ENCODE measurements at regions not wholly inside any gene's neighbourhood (a gene's known extent, or its start where the extent isn't known, plus 50 kb on each side); places are given as distances from the start of the nearest gene placed in this dataset.

DNA sequence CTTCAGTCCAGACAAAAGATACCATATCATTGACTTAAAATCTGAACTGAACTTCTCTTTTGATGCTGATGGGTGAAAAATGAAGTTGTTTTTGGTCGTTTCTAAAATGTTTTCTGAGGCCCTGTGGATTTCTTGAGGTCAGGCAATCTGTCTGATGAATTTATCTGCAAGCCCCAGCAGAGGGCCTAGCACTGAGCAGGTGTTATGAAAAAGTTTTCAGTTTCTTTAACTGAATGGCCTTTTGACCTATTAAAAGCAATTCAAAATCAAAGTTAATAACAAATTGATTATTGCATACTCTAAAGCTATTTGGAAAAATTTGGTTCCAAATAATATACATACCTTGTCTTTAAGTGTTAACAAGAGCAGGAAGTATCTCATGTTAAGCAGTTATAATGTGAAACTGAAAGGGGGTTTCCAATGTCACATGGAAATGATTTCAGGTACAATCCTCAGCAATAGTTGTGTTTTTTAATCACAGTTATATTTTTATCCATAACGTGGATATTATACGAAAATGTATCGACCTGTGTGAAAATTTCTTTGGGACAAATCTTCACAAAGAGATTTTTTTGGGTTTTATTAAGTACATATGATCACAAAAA is 285.0 kb downstream of the SPANXN1 start:
- Mint-ChIP-seq H3K4me3 (no peak overlapping the region), H3K36me3 (no peaks in the 10 kb centered on the region), H3K9me3 (no peaks in the 10 kb centered on the region), H3K4me1 (ENCODE audit: unreplicated experiment) (no peaks in the 10 kb centered on the region), H3K27ac (no peak overlapping the region), H3K27me3 (no peaks in the 10 kb centered on the region)
- no peak for DNase-seq (ENCODE audit: extremely low spot score, unreplicated experiment)
- TF ChIP-seq, protein P1, sequence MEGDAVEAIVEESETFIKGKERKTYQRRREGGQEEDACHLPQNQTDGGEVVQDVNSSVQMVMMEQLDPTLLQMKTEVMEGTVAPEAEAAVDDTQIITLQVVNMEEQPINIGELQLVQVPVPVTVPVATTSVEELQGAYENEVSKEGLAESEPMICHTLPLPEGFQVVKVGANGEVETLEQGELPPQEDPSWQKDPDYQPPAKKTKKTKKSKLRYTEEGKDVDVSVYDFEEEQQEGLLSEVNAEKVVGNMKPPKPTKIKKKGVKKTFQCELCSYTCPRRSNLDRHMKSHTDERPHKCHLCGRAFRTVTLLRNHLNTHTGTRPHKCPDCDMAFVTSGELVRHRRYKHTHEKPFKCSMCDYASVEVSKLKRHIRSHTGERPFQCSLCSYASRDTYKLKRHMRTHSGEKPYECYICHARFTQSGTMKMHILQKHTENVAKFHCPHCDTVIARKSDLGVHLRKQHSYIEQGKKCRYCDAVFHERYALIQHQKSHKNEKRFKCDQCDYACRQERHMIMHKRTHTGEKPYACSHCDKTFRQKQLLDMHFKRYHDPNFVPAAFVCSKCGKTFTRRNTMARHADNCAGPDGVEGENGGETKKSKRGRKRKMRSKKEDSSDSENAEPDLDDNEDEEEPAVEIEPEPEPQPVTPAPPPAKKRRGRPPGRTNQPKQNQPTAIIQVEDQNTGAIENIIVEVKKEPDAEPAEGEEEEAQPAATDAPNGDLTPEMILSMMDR (conservative IDR thresholded peaks at IDR 0.05): no peak

DNA sequence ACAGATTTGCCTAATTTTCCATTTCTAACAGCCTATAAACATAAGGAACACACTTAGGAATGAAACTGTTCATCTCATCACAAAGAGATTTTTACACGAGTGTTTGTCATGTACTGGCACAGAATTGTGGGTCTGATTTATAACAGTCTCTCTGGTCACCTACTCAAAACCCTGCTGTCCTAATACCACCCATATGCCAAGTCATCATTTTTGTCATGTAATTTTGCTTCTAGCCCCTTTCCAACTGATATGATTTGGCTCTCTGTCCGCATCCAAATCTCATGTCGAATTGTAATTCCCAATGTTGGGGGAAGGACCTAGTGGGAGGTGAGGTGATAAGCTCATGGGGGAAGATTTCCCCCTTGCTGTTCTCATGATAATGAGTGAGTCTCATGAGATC is 284.1 kb upstream of the SLITRK2 start:
- H3K9me3 Mint-ChIP-seq: no peaks in the 10 kb centered on the region

DNA sequence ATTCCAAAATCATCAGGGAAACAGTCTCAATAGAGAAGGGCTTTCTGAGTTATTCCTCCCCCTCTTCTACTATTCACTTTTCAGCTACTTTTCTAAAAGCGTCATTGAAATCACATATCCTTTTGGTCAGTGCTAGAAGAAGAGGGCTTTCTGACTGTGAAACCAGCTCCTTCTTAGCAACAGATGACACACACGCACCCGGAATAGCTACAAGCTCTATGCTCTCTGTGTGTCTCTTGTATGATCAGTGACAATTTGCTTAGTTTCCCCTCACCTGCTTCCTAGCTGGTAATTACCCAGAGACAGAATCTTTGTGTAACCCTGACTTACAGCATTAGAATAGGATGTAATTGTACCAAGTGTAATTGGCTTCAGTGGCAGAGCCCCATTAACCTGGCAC is 268.1 kb upstream of the SLITRK2 start:
- DNase-seq (ENCODE audit: extremely low spot score, unreplicated experiment): no peak
- no peaks in the 10 kb centered on the region for H3K36me3 Mint-ChIP-seq
- TF ChIP-seq, protein P1 (conservative IDR thresholded peaks at IDR 0.05): no peak
- no peaks in the 10 kb centered on the region for H3K4me1 Mint-ChIP-seq (ENCODE audit: unreplicated experiment)
- no peaks in the 10 kb centered on the region for H3K27me3 Mint-ChIP-seq
- no peak overlapping the region for H3K4me3 Mint-ChIP-seq
- H3K9me3 Mint-ChIP-seq: no peaks in the 10 kb centered on the region
- no peak overlapping the region for H3K27ac Mint-ChIP-seq

More for the DNA sequence above, 284.1 kb upstream of the SLITRK2 start:
- Mint-ChIP-seq H3K27me3 (no peaks in the 10 kb centered on the region), H3K4me1 (ENCODE audit: unreplicated experiment) (no peaks in the 10 kb centered on the region), H3K4me3 (no peak overlapping the region), H3K27ac (no peak overlapping the region), H3K36me3 (no peaks in the 10 kb centered on the region)
- no peak for DNase-seq (ENCODE audit: extremely low spot score, unreplicated experiment)
- TF ChIP-seq, protein P1 (conservative IDR thresholded peaks at IDR 0.05): no peak

DNA sequence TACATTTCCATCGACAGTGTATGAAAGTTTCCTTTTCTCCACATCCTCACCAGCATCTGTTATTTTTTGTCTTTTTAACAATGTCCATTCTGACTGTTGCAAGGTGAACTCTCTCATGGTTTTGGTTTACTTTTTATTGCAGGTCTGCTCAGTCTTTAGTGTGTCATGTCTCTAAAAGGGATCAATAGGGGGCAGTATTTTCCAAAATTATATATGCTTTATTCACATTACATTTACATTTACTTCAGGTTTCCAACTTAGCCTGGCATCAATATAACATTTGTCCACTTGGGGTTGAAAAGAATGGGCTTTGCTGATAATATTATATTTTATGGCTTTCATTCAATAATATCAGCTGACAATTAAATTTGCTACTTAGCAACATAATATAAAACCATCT is 265.0 kb upstream of the SLITRK2 start:
- DNase-seq (ENCODE audit: extremely low spot score, unreplicated experiment): no peak
- H3K9me3 Mint-ChIP-seq: no peaks in the 10 kb centered on the region
- TF ChIP-seq, protein P1 (conservative IDR thresholded peaks at IDR 0.05): peak; percentile 54
- H3K4me3 Mint-ChIP-seq: no peak overlapping the region
- H3K27me3 Mint-ChIP-seq: no peaks in the 10 kb centered on the region
- H3K36me3 Mint-ChIP-seq: no peaks in the 10 kb centered on the region
- no peak overlapping the region for H3K27ac Mint-ChIP-seq
- no peaks in the 10 kb centered on the region for H3K4me1 Mint-ChIP-seq (ENCODE audit: unreplicated experiment)

DNA sequence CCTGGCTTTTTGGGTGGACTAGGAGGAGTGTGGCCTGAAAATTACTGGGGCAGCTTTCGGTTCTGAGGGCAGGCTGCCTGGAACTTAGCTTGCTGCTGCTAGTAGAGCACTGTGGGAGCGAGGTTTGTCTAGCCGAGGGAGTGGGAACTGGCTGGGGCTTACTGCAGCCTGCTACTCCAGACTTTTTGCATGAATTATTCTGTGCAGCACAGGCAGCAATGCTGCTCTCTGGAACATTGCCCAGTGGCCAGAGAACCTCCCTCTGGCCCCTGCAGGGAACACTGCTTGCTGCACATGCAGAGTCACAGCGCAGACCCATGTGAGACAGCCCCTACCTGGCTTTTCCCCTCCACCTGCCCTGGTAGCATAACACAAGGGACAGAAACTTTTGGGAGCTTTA is 263.9 kb upstream of the SLITRK2 start:
- H3K27me3 Mint-ChIP-seq: no peaks in the 10 kb centered on the region
- no peak overlapping the region for H3K4me3 Mint-ChIP-seq
- H3K4me1 Mint-ChIP-seq (ENCODE audit: unreplicated experiment): no peaks in the 10 kb centered on the region
- H3K36me3 Mint-ChIP-seq: no peaks in the 10 kb centered on the region
- TF ChIP-seq, protein P1 (conservative IDR thresholded peaks at IDR 0.05): no peak
- H3K9me3 Mint-ChIP-seq: no peaks in the 10 kb centered on the region
- DNase-seq (ENCODE audit: extremely low spot score, unreplicated experiment): no peak
- no peak overlapping the region for H3K27ac Mint-ChIP-seq

DNA sequence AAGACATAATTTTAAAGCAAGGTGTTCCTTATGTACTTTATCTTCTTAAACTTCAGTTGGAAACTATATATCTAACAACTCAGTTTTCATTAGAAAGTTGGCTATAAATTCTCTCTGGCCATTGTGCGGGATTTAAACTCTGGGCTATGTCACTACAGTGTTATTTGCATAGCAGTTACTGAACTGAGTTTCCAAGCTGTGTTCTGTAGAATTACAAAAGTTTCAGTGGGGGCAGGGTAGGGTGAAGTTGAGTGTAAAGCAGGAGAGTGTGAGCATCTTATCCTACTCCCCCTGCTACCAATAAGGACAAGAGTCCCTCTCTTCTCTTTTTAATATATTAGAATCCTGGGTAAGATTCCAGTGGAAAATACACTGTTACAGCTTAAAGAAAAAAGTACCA is 254.5 kb upstream of the SLITRK2 start:
- no peaks in the 10 kb centered on the region for H3K4me1 Mint-ChIP-seq (ENCODE audit: unreplicated experiment)
- H3K9me3 Mint-ChIP-seq: no peaks in the 10 kb centered on the region
- TF ChIP-seq, protein P1 (conservative IDR thresholded peaks at IDR 0.05): no peak
- no peak for DNase-seq (ENCODE audit: extremely low spot score, unreplicated experiment)
- no peak overlapping the region for H3K27ac Mint-ChIP-seq
- H3K4me3 Mint-ChIP-seq: no peak overlapping the region
- no peaks in the 10 kb centered on the region for H3K36me3 Mint-ChIP-seq
- H3K27me3 Mint-ChIP-seq: no peaks in the 10 kb centered on the region

Data from type B pancreatic cell (in vitro differentiated cells).